A549 (cell line): ENCODE measurements at regions not wholly inside any gene's neighbourhood (a gene's known extent, or its start where the extent isn't known, plus 50 kb on each side); places are given as distances from the start of the nearest gene placed in this dataset.

Source experiments
- CHD2 ChIP-seq: fragments of 150-350 bp; IDR thresholded peaks from 2 replicates; pipeline ENCODE4 v1.6.1; 2014; ENCODE audit warnings: low read length; ENCODE audit not compliant: partially characterized antibody
- CTCF ChIP-seq: fragments of >200 bp; sonication (Bioruptor Twin); formaldehyde crosslinking; IDR thresholded peaks from 3 replicates; pipeline ENCODE4 v1.5.1; 2016
- GATA3 ChIP-seq: IDR thresholded peaks from 2 replicates; pipeline ENCODE4 v1.6.1; 2012; ENCODE audit warnings: borderline replicate concordance
- MAX ChIP-seq: IDR thresholded peaks from 2 replicates; pipeline ENCODE4 v1.6.1; 2012
- MYC ChIP-seq: IDR thresholded peaks from 2 replicates; pipeline ENCODE4 v1.6.1; 2012; ENCODE audit warnings: mild to moderate bottlenecking, inconsistent platforms, low read length, improper control_type of control experiment, borderline replicate concordance
- SMC3 ChIP-seq: fragments of >200 bp; sonication (Bioruptor Twin); formaldehyde crosslinking; IDR thresholded peaks from 3 replicates; pipeline ENCODE4 v1.6.1; 2018; ENCODE audit warnings: inconsistent platforms

GRCh38 chr9:3137347-3137695 lies 293.4 kb upstream of the PUM3 start:
- no peak for TF ChIP-seq GATA3
- no peak for TF ChIP-seq MAX
- no peak for TF ChIP-seq CHD2
- no peak for TF ChIP-seq CTCF
- no peak for TF ChIP-seq SMC3
- TF ChIP-seq MYC = no peak
